Keratinocyte (primary cell): ENCODE measurements at regions not wholly inside any gene's neighbourhood (a gene's known extent, or its start where the extent isn't known, plus 50 kb on each side); places are given as distances from the start of the nearest gene placed in this dataset.

ENCODE experiments used
- DNase-seq: peaks from one replicate; pipeline ENCODE4 v3.0.0-alpha.2; 2011; ENCODE audit warnings: low read depth, missing footprints, low spot score
- FAIRE-seq: peaks from 2 replicates; lab custom pipeline; 2011; peaks lifted over from hg19 to GRCh38; lab: Jason Lieb, UNC
- H2AFZ ChIP-seq: 2 replicates; pipeline ENCODE4 v1.6.0; 2012; ENCODE audit warnings: low read length, control low read depth, inconsistent platforms; ENCODE audit not compliant: control insufficient read depth
- H3K27ac ChIP-seq: 2 replicates; pipeline ENCODE4 v1.5.1; 2011; ENCODE audit warnings: low read length; ENCODE audit not compliant: control insufficient read depth, insufficient read depth
- H3K27me3 ChIP-seq: 3 replicates; pipeline ENCODE4 v1.6.0; 2011; ENCODE audit warnings: low read length; ENCODE audit not compliant: control insufficient read depth, insufficient read depth; ENCODE audit errors: extremely low read depth
- H3K36me3 ChIP-seq, 2 experiments: 2 replicates in 1 of 2; 3 replicates in 1 of 2; pipeline ENCODE4 v1.5.1; 2011; ENCODE audit warnings: low read length in 2 of 2, mild to moderate bottlenecking in 1 of 2; ENCODE audit not compliant: control insufficient read depth in 2 of 2, insufficient read depth in 2 of 2; ENCODE audit errors: extremely low read depth in 1 of 2
- H3K4me1 ChIP-seq: 3 replicates; pipeline ENCODE4 v1.5.1; 2011; ENCODE audit warnings: low read length; ENCODE audit not compliant: control insufficient read depth, insufficient read depth; ENCODE audit errors: extremely low read depth
- H3K4me2 ChIP-seq: 3 replicates; pipeline ENCODE4 v1.6.0; 2011; ENCODE audit warnings: low read depth, low read length; ENCODE audit not compliant: control insufficient read depth, insufficient read depth; ENCODE audit errors: extremely low read depth
- H3K4me3 ChIP-seq, 3 experiments: fragments of 200-600 bp in 1 of 3; sonication (generic) in 1 of 3; 2 replicates in 2 of 3; 3 replicates in 1 of 3; pipeline ENCODE4 v1.5.1; 2011 to 2016; ENCODE audit warnings: low read length in 3 of 3, mild to moderate bottlenecking in 3 of 3, control low read depth in 2 of 3, inconsistent platforms in 1 of 3, low read depth in 1 of 3, mixed read lengths in 1 of 3, mixed run types in 1 of 3, moderate library complexity in 1 of 3; ENCODE audit not compliant: control insufficient read depth in 2 of 3, insufficient read depth in 2 of 3; ENCODE audit errors: extremely low read depth in 1 of 3
- H3K79me2 ChIP-seq: 2 replicates; pipeline ENCODE4 v1.6.0; 2012; ENCODE audit warnings: low read length; ENCODE audit not compliant: control insufficient read depth, insufficient read depth
- H3K9ac ChIP-seq: 3 replicates; pipeline ENCODE4 v1.6.0; 2011; ENCODE audit warnings: low read length; ENCODE audit not compliant: control insufficient read depth, insufficient read depth; ENCODE audit errors: extremely low read depth
- H3K9me1 ChIP-seq: 3 replicates; pipeline ENCODE4 v1.6.0; 2011; ENCODE audit warnings: low read length; ENCODE audit not compliant: control insufficient read depth, insufficient read depth; ENCODE audit errors: extremely low read depth
- H3K9me3 ChIP-seq: 2 replicates; pipeline ENCODE4 v1.5.1; 2012; ENCODE audit warnings: low read depth, low read length; ENCODE audit not compliant: control insufficient read depth
- H4K20me1 ChIP-seq: 3 replicates; pipeline ENCODE4 v1.6.0; 2011; ENCODE audit warnings: low read length; ENCODE audit not compliant: control insufficient read depth, insufficient read depth; ENCODE audit errors: extremely low read depth
- EZH2 ChIP-seq: IDR thresholded peaks from one replicate; pipeline ENCODE4 v1.6.1; 2012; ENCODE audit warnings: inconsistent platforms, mild to moderate bottlenecking, low read length, moderate library complexity
- dilution Hi-C: fragments of 300-500 bp; cut with MboI; formaldehyde crosslinking; loops from one replicate; pipeline ENCODE4 v1.7.0; 2020; ENCODE audit warnings: low sequenced_read_pairs; ENCODE audit not compliant: extremely low pct_ligation_motif_present
- TF ChIP-seq, protein P1 (sequence below), 3 experiments: IDR thresholded peaks in 1 of 3; conservative IDR thresholded peaks in 1 of 3; optimal IDR thresholded peaks in 1 of 3; 2 replicates in 2 of 3; 3 replicates in 1 of 3; pipeline versions ENCODE3 to v1.5.1; 2011; ENCODE audit warnings: low read length in 3 of 3, mild to moderate bottlenecking in 3 of 3, moderate library complexity in 2 of 3, control low read depth in 1 of 3, inconsistent platforms in 1 of 3; ENCODE audit not compliant: insufficient read depth in 2 of 3; ENCODE audit errors: extremely low read depth in 1 of 3

DNA sequence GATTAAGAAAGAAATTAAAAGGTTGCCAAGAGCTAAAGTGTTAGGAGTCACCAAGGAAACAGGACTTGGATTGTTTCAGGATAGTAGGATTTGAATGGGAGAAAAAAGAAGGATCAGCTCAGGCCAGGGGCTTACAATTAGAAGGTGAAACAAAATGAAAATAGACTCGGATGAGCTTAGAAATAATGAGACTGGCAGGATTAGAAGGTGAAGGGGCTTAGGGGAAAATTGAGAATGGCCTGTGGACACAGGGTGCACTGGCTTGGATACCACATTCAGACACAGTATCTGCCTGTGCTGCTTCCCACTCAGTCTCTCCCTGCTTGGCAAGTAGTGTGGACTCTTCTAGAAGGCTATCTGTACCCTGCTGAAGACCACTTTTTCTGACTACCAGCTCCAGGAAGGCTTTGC is 206.1 kb upstream of the ATP10A start:
- no peak overlapping the region for H3K4me3 ChIP-seq
- H3K4me1 ChIP-seq = no peaks in the 10 kb centered on the region
- H3K9me1 ChIP-seq = no peaks in the 10 kb centered on the region
- no peaks in the 10 kb centered on the region for H3K79me2 ChIP-seq
- H3K4me2 ChIP-seq = no peak overlapping the region
- H4K20me1 ChIP-seq = no peaks in the 10 kb centered on the region
- DNase-seq = no peak
- dilution Hi-C loops = no loop called here
- H3K9ac ChIP-seq = no peak overlapping the region
- no peaks in the 10 kb centered on the region for H3K36me3 ChIP-seq
- FAIRE-seq = no peak
- no peak overlapping the region for H2AFZ ChIP-seq
- H3K27me3 ChIP-seq = no peaks in the 10 kb centered on the region
- no peak for TF ChIP-seq EZH2
- TF ChIP-seq, protein P1, sequence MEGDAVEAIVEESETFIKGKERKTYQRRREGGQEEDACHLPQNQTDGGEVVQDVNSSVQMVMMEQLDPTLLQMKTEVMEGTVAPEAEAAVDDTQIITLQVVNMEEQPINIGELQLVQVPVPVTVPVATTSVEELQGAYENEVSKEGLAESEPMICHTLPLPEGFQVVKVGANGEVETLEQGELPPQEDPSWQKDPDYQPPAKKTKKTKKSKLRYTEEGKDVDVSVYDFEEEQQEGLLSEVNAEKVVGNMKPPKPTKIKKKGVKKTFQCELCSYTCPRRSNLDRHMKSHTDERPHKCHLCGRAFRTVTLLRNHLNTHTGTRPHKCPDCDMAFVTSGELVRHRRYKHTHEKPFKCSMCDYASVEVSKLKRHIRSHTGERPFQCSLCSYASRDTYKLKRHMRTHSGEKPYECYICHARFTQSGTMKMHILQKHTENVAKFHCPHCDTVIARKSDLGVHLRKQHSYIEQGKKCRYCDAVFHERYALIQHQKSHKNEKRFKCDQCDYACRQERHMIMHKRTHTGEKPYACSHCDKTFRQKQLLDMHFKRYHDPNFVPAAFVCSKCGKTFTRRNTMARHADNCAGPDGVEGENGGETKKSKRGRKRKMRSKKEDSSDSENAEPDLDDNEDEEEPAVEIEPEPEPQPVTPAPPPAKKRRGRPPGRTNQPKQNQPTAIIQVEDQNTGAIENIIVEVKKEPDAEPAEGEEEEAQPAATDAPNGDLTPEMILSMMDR (optimal IDR thresholded peaks at IDR 0.05 in 1 of 3, IDR thresholded peaks at IDR 0.05 in 1 of 3, conservative IDR thresholded peaks at IDR 0.05 in 1 of 3; ENCODE audit: extremely low read depth in 1 of 3, insufficient read depth in 2 of 3, low read length in 3 of 3) = no peak
- no peaks in the 10 kb centered on the region for H3K9me3 ChIP-seq
- no peak overlapping the region for H3K27ac ChIP-seq

DNA sequence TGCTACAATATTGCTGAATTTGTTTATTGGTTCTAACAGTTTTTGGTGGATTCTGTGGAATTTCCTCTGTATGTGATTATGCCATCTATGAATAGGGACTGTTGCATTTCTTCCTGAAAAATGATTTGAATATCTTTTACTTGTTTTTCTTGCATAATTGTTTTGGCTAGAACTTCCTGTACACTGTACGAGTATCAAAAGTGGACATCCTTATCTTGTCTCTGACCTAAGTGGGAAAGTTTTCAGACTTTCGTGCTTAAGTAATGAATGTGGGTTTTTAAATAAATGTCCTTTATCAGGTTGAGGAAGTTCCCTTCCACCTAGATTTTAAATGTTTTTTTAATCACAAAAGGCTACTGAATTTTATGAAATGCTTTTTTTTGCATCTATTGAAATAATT is 203.8 kb upstream of the ATP10A start:
- no peak for DNase-seq
- dilution Hi-C loops = no loop called here
- no peak for FAIRE-seq

More for the DNA sequence above, 203.8 kb upstream of the ATP10A start:
- Histone ChIP-seq H4K20me1 (no peaks in the 10 kb centered on the region), H3K9me1 (no peaks in the 10 kb centered on the region), H3K9ac (no peak overlapping the region), H3K27me3 (no peaks in the 10 kb centered on the region), H3K4me1 (no peaks in the 10 kb centered on the region), H3K9me3 (no peaks in the 10 kb centered on the region), H3K4me2 (no peak overlapping the region), H3K27ac (no peak overlapping the region), H3K36me3 (no peaks in the 10 kb centered on the region), H3K79me2 (no peaks in the 10 kb centered on the region), H2AFZ (no peak overlapping the region), H3K4me3 (no peak overlapping the region)
- no peak for TF ChIP-seq EZH2
- TF ChIP-seq, protein P1 (optimal IDR thresholded peaks at IDR 0.05 in 1 of 3, IDR thresholded peaks at IDR 0.05 in 1 of 3, conservative IDR thresholded peaks at IDR 0.05 in 1 of 3; ENCODE audit: extremely low read depth in 1 of 3, insufficient read depth in 2 of 3, low read length in 3 of 3) = no peak
